ENCODE measurements at regions not wholly inside any gene's neighbourhood (a gene's known extent, or its start where the extent isn't known, plus 50 kb on each side); places are given as distances from the start of the nearest gene placed in this dataset.

GRCh38 chr11:95585069-95585751 is 204.4 kb downstream of the FAM76B start:
- Histone ChIP-seq H3K79me2 (ENCODE audit: insufficient read depth, low read depth) (no peaks in the 10 kb centered on the region), H3K4me2 (no peak overlapping the region), H3K27ac (no peak overlapping the region), H3K9ac (no peak overlapping the region), H3K36me3 (ENCODE audit: insufficient read depth) (no peaks in the 10 kb centered on the region), H3K4me1 (ENCODE audit: low read depth, poor library complexity, severe bottlenecking) (no peaks in the 10 kb centered on the region), H3K4me3 (IDR thresholded peaks at IDR 0.05; ENCODE audit: insufficient read depth, low read depth, low read length) (no peak overlapping the region), H2AFZ (ENCODE audit: low read depth) (no peak overlapping the region), H4K20me1 (ENCODE audit: insufficient read depth) (no peaks in the 10 kb centered on the region), H3K27me3 (ENCODE audit: insufficient read depth, low read depth) (no peaks in the 10 kb centered on the region)
- no peak for TF ChIP-seq CTCF (conservative IDR thresholded peaks at IDR 0.05; ENCODE audit: low read depth, low read length)

GRCh38 chr11:95584589-95584988 is 205.0 kb downstream of the FAM76B start:
- Histone ChIP-seq H3K27ac (no peak overlapping the region), H2AFZ (ENCODE audit: low read depth) (no peak overlapping the region), H3K4me3 (IDR thresholded peaks at IDR 0.05; ENCODE audit: insufficient read depth, low read depth, low read length) (no peak overlapping the region), H3K27me3 (ENCODE audit: insufficient read depth, low read depth) (no peaks in the 10 kb centered on the region), H3K4me1 (ENCODE audit: low read depth, poor library complexity, severe bottlenecking) (no peaks in the 10 kb centered on the region), H3K79me2 (ENCODE audit: insufficient read depth, low read depth) (no peaks in the 10 kb centered on the region), H3K36me3 (ENCODE audit: insufficient read depth) (no peaks in the 10 kb centered on the region), H3K4me2 (no peak overlapping the region), H3K9ac (no peak overlapping the region), H4K20me1 (ENCODE audit: insufficient read depth) (no peaks in the 10 kb centered on the region)
- no peak for TF ChIP-seq CTCF (conservative IDR thresholded peaks at IDR 0.05; ENCODE audit: low read depth, low read length)

- Histone ChIP-seq H3K4me2 (no peak overlapping the region), H3K27ac (no peak overlapping the region)
Observed at GRCh38 chr11:95584180-95584579, 205.4 kb downstream of the FAM76B start.

GRCh38 chr11:95577716-95578460 is 211.7 kb downstream of the FAM76B start:
- Histone ChIP-seq H3K36me3 (ENCODE audit: insufficient read depth) (no peaks in the 10 kb centered on the region), H3K27ac (no peak overlapping the region), H4K20me1 (ENCODE audit: insufficient read depth) (no peaks in the 10 kb centered on the region), H3K79me2 (ENCODE audit: insufficient read depth, low read depth) (no peaks in the 10 kb centered on the region), H3K4me2 (no peak overlapping the region), H3K4me1 (ENCODE audit: low read depth, poor library complexity, severe bottlenecking) (no peaks in the 10 kb centered on the region), H3K4me3 (IDR thresholded peaks at IDR 0.05; ENCODE audit: insufficient read depth, low read depth, low read length) (no peak overlapping the region), H3K9ac (no peak overlapping the region), H2AFZ (ENCODE audit: low read depth) (no peak overlapping the region), H3K27me3 (ENCODE audit: insufficient read depth, low read depth) (no peaks in the 10 kb centered on the region)
- TF ChIP-seq CTCF (conservative IDR thresholded peaks at IDR 0.05; ENCODE audit: low read depth, low read length), result no peak

More at GRCh38 chr11:95584180-95584579, 205.4 kb downstream of the FAM76B start:
- no peaks in the 10 kb centered on the region for H3K36me3 ChIP-seq (ENCODE audit: insufficient read depth)
- TF ChIP-seq CTCF (conservative IDR thresholded peaks at IDR 0.05; ENCODE audit: low read depth, low read length), result no peak
- H3K4me3 ChIP-seq (IDR thresholded peaks at IDR 0.05; ENCODE audit: insufficient read depth, low read depth, low read length), result no peak overlapping the region
- H3K79me2 ChIP-seq (ENCODE audit: insufficient read depth, low read depth), result no peaks in the 10 kb centered on the region
- H2AFZ ChIP-seq (ENCODE audit: low read depth), result no peak overlapping the region
- no peaks in the 10 kb centered on the region for H4K20me1 ChIP-seq (ENCODE audit: insufficient read depth)
- no peaks in the 10 kb centered on the region for H3K27me3 ChIP-seq (ENCODE audit: insufficient read depth, low read depth)
- H3K4me1 ChIP-seq (ENCODE audit: low read depth, poor library complexity, severe bottlenecking), result no peaks in the 10 kb centered on the region
- no peak overlapping the region for H3K9ac ChIP-seq
